ENCODE measurements at regions not wholly inside any gene's neighbourhood (a gene's known extent, or its start where the extent isn't known, plus 50 kb on each side); places are given as distances from the start of the nearest gene placed in this dataset.

DNA sequence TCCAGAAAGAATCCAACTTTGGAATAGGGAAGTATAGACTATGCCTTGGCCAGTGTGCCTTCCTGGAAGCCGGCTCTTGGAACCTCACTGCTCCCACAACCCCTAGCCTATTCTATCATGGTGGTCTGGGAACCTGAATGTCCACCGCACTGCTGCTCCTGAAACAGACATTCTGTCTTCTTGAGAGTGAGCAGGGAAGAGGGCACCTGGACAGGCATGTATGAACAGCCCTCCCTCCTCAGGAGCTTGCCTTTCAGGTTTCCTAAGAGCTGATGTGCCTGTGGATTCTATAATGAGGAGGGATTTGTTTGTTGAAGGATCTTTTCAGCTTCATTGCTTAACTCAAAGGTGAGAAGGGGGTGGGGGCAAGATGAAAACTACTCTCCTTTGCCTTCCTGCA lies 55.1 kb upstream of the XPA start:
- Histone ChIP-seq H3K9me3 (ENCODE audit: low read length) (peaks cover 4% of the 10 kb centered on the region), H3K4me3 (ENCODE audit: low read length) (no peak overlapping the region), H3K79me2 (replicated peaks; ENCODE audit: insufficient read depth, low read length) (no peaks in the 10 kb centered on the region), H3K9me2 (ENCODE audit: insufficient read depth, low read length) (no peaks in the 10 kb centered on the region), H3K9ac (ENCODE audit: low read length) (no peak overlapping the region), H3K36me3 (ENCODE audit: insufficient read depth, low read length) (no peaks in the 10 kb centered on the region), H3F3A (ENCODE audit: insufficient read depth, low read length, poor library complexity, severe bottlenecking) (no peaks in the 10 kb centered on the region), H3K27me3 (ENCODE audit: insufficient read depth, low read depth, low read length) (no peaks in the 10 kb centered on the region), H3K27ac (ENCODE audit: low read length) (no peak overlapping the region), H4K20me1 (ENCODE audit: insufficient read depth) (no peaks in the 10 kb centered on the region), H3K4me2 (ENCODE audit: low read length) (no peak overlapping the region), H2AFZ (ENCODE audit: low read depth, low read length) (no peak overlapping the region)
- TF ChIP-seq POLR2AphosphoS5 (IDR thresholded peaks at IDR 0.05), result no peak

DNA sequence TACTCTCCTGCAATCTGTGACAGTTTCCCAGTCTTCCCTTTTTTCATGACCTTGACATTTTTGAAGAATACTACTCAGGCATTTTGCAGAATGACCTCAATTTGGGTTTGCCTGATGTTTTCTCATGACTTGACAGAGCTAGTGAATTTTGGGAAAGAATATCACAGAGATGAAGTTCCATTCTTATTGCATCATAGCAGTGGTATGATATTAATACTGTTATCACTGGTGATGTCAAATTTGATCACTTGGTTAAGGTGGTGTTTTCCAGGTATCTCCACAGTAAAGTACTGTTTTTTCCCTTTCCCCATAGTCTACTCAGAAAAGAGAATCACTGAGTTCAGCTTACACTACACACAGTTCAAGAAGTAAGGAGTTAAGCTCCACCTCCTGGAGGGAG lies 56.2 kb upstream of the XPA start:
- Histone ChIP-seq H3K9ac (ENCODE audit: low read length) (no peak overlapping the region), H3F3A (ENCODE audit: insufficient read depth, low read length, poor library complexity, severe bottlenecking) (no peaks in the 10 kb centered on the region), H3K9me3 (ENCODE audit: low read length) (peaks cover 4% of the 10 kb centered on the region), H3K4me3 (ENCODE audit: low read length) (no peak overlapping the region), H3K27ac (ENCODE audit: low read length) (no peak overlapping the region), H4K20me1 (ENCODE audit: insufficient read depth) (no peaks in the 10 kb centered on the region), H3K9me2 (ENCODE audit: insufficient read depth, low read length) (no peaks in the 10 kb centered on the region), H3K4me2 (ENCODE audit: low read length) (no peak overlapping the region), H3K27me3 (ENCODE audit: insufficient read depth, low read depth, low read length) (no peaks in the 10 kb centered on the region), H3K79me2 (replicated peaks; ENCODE audit: insufficient read depth, low read length) (no peaks in the 10 kb centered on the region), H2AFZ (ENCODE audit: low read depth, low read length) (no peak overlapping the region), H3K36me3 (ENCODE audit: insufficient read depth, low read length) (no peaks in the 10 kb centered on the region)
- TF ChIP-seq, protein P1, sequence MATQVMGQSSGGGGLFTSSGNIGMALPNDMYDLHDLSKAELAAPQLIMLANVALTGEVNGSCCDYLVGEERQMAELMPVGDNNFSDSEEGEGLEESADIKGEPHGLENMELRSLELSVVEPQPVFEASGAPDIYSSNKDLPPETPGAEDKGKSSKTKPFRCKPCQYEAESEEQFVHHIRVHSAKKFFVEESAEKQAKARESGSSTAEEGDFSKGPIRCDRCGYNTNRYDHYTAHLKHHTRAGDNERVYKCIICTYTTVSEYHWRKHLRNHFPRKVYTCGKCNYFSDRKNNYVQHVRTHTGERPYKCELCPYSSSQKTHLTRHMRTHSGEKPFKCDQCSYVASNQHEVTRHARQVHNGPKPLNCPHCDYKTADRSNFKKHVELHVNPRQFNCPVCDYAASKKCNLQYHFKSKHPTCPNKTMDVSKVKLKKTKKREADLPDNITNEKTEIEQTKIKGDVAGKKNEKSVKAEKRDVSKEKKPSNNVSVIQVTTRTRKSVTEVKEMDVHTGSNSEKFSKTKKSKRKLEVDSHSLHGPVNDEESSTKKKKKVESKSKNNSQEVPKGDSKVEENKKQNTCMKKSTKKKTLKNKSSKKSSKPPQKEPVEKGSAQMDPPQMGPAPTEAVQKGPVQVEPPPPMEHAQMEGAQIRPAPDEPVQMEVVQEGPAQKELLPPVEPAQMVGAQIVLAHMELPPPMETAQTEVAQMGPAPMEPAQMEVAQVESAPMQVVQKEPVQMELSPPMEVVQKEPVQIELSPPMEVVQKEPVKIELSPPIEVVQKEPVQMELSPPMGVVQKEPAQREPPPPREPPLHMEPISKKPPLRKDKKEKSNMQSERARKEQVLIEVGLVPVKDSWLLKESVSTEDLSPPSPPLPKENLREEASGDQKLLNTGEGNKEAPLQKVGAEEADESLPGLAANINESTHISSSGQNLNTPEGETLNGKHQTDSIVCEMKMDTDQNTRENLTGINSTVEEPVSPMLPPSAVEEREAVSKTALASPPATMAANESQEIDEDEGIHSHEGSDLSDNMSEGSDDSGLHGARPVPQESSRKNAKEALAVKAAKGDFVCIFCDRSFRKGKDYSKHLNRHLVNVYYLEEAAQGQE (IDR thresholded peaks at IDR 0.05; ENCODE audit: borderline replicate concordance), result no peak
- TF ChIP-seq, protein P2, sequence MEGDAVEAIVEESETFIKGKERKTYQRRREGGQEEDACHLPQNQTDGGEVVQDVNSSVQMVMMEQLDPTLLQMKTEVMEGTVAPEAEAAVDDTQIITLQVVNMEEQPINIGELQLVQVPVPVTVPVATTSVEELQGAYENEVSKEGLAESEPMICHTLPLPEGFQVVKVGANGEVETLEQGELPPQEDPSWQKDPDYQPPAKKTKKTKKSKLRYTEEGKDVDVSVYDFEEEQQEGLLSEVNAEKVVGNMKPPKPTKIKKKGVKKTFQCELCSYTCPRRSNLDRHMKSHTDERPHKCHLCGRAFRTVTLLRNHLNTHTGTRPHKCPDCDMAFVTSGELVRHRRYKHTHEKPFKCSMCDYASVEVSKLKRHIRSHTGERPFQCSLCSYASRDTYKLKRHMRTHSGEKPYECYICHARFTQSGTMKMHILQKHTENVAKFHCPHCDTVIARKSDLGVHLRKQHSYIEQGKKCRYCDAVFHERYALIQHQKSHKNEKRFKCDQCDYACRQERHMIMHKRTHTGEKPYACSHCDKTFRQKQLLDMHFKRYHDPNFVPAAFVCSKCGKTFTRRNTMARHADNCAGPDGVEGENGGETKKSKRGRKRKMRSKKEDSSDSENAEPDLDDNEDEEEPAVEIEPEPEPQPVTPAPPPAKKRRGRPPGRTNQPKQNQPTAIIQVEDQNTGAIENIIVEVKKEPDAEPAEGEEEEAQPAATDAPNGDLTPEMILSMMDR (IDR thresholded peaks at IDR 0.05; ENCODE audit: poor library complexity, severe bottlenecking), result no peak
- TF ChIP-seq TAF1 (IDR thresholded peaks at IDR 0.05; ENCODE audit: low read depth) (no peak), RAD21 (conservative IDR thresholded peaks at IDR 0.05) (no peak), POLR2AphosphoS5 (IDR thresholded peaks at IDR 0.05) (no peak), SMC3 (conservative IDR thresholded peaks at IDR 0.05; ENCODE audit: poor library complexity) (no peak), EP300 (conservative IDR thresholded peaks at IDR 0.05; ENCODE audit: poor library complexity, severe bottlenecking) (no peak), EZH2 (IDR thresholded peaks at IDR 0.05; ENCODE audit: borderline replicate concordance, insufficient read depth, low read length, poor library complexity, severe bottlenecking) (no peak), MXI1 (conservative IDR thresholded peaks at IDR 0.05; ENCODE audit: poor library complexity, severe bottlenecking) (no peak)

DNA sequence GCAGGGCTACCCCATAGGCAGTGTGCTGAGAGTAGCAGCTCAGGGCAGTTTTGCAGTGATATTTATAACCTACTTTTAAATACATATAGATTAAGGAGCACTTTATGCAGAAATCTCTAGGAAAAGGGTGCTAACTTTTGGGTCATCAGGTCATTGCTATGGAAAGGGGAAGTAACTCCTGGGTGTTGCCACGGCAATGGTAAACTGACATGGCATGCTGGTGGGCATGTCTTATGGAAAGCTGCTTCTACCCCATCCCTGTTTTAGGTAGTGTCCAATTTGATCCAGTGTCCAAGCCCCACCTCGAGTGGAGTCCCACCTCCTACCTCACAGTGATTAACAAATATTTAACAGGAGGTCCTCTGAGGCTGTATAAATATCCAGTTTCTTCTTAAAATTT lies 56.8 kb upstream of the XPA start:
- Histone ChIP-seq H3K36me3 (ENCODE audit: insufficient read depth, low read length) (no peaks in the 10 kb centered on the region), H3K27me3 (ENCODE audit: insufficient read depth, low read depth, low read length) (no peaks in the 10 kb centered on the region), H3K4me3 (ENCODE audit: low read length) (no peak overlapping the region), H3K9me3 (ENCODE audit: low read length) (peaks cover 4% of the 10 kb centered on the region), H2AFZ (ENCODE audit: low read depth, low read length) (no peak overlapping the region), H4K20me1 (ENCODE audit: insufficient read depth) (no peaks in the 10 kb centered on the region), H3K9me2 (ENCODE audit: insufficient read depth, low read length) (no peaks in the 10 kb centered on the region), H3F3A (ENCODE audit: insufficient read depth, low read length, poor library complexity, severe bottlenecking) (no peaks in the 10 kb centered on the region), H3K9ac (ENCODE audit: low read length) (no peak overlapping the region), H3K27ac (ENCODE audit: low read length) (no peak overlapping the region), H3K79me2 (replicated peaks; ENCODE audit: insufficient read depth, low read length) (no peaks in the 10 kb centered on the region), H3K4me2 (ENCODE audit: low read length) (no peak overlapping the region)
- TF ChIP-seq EP300 (conservative IDR thresholded peaks at IDR 0.05; ENCODE audit: poor library complexity, severe bottlenecking) (no peak), MXI1 (conservative IDR thresholded peaks at IDR 0.05; ENCODE audit: poor library complexity, severe bottlenecking) (no peak), RAD21 (conservative IDR thresholded peaks at IDR 0.05) (no peak), POLR2AphosphoS5 (IDR thresholded peaks at IDR 0.05) (no peak), SMC3 (conservative IDR thresholded peaks at IDR 0.05; ENCODE audit: poor library complexity) (no peak), TAF1 (IDR thresholded peaks at IDR 0.05; ENCODE audit: low read depth) (no peak), EZH2 (IDR thresholded peaks at IDR 0.05; ENCODE audit: borderline replicate concordance, insufficient read depth, low read length, poor library complexity, severe bottlenecking) (no peak)
- TF ChIP-seq, protein P1 (IDR thresholded peaks at IDR 0.05; ENCODE audit: borderline replicate concordance), result no peak
- TF ChIP-seq, protein P2 (IDR thresholded peaks at IDR 0.05; ENCODE audit: poor library complexity, severe bottlenecking), result no peak

All from neural cell (in vitro differentiated cells).